HUES64 (cell line): ENCODE measurements at regions not wholly inside any gene's neighbourhood (a gene's known extent, or its start where the extent isn't known, plus 50 kb on each side); places are given as distances from the start of the nearest gene placed in this dataset.

Experiments used
- H3K27ac ChIP-seq: 2 replicates; pipeline ENCODE4 v1.7.0; 2013; ENCODE audit warnings: low read depth, low read length, inconsistent platforms
- H3K27me3 ChIP-seq: 2 replicates; pipeline ENCODE4 v1.6.1; 2013; ENCODE audit warnings: mild to moderate bottlenecking, low read length; ENCODE audit not compliant: insufficient read depth
- H3K36me3 ChIP-seq: 2 replicates; pipeline ENCODE4 v1.6.1; 2013; ENCODE audit warnings: mild to moderate bottlenecking, low read length; ENCODE audit not compliant: insufficient read depth
- H3K4me1 ChIP-seq: 2 replicates; pipeline ENCODE4 v1.6.1; 2013; ENCODE audit warnings: mild to moderate bottlenecking, low read length, moderate library complexity; ENCODE audit not compliant: insufficient read depth
- H3K4me3 ChIP-seq: 2 replicates; pipeline ENCODE4 v1.5.1; 2013; ENCODE audit warnings: mild to moderate bottlenecking, low read length, moderate library complexity
- H3K9ac ChIP-seq: 2 replicates; pipeline ENCODE4 v1.6.1; 2013; ENCODE audit warnings: mild to moderate bottlenecking, low read depth, low read length
- H3K9me3 ChIP-seq: 2 replicates; pipeline ENCODE4 v1.6.1; 2013; ENCODE audit warnings: low read depth, low read length; ENCODE audit not compliant: insufficient read depth
- WGBS: fragments of 150-250, 120-280 bp; methylation state at CpG from one replicate; pipeline ENCODE4 v1.1.7; 2013; ENCODE audit warnings: missing lambda C conversion rate; 5-methylcytosine and 5-hydroxymethylcytosine counted together

DNA sequence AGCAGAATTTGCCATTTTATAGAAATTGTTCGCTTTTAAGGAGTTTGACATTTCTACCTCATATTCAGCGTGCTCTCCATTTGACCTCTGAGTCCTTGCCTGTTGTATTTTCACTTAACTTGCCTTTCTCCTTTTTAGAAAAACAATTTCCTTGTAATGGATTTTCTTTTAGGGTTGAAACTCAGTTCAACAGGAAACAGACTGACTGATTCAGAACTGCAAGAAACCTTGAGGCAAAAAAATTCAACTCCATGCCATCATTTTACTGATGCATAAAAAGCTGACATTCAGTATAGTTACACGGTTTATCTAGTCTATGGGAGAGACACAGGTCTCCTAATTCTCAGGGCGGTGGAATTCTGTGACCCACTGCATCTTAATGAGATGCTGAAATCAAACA lies 59.8 kb downstream of the MRPS30 start:
- Histone ChIP-seq H3K36me3 (no peaks in the 10 kb centered on the region), H3K27ac (no peak overlapping the region), H3K9ac (no peak overlapping the region), H3K4me3 (no peak overlapping the region), H3K4me1 (no peaks in the 10 kb centered on the region), H3K9me3 (no peaks in the 10 kb centered on the region), H3K27me3 (no peaks in the 10 kb centered on the region)
- WGBS, result 92% methylated on average over 4 of the region's 4 CpGs

DNA sequence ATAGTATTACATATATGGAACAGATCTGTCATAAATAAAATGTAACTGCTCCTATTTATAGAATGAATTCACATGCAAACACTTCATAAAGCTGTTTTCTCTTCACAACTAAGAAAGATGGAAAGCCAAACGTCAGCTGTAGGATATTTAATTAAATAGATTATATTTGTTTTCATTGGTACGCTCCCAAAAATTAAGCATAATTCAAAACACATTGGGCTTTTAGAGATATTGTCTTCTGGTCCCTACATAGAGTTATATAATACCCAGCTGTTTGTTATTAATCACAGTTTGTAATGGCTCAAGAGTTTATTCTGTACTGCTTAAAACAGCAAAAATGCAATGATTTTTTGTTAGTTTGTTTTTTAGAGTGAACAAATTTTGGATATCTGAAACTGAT lies 61.2 kb downstream of the MRPS30 start:
- Histone ChIP-seq H3K4me1 (no peaks in the 10 kb centered on the region), H3K27ac (no peak overlapping the region), H3K9ac (no peak overlapping the region), H3K36me3 (no peaks in the 10 kb centered on the region), H3K4me3 (no peak overlapping the region), H3K27me3 (no peaks in the 10 kb centered on the region), H3K9me3 (no peaks in the 10 kb centered on the region)
- no CpG with 5 or more reads among the region's 2 CpGs for WGBS

DNA sequence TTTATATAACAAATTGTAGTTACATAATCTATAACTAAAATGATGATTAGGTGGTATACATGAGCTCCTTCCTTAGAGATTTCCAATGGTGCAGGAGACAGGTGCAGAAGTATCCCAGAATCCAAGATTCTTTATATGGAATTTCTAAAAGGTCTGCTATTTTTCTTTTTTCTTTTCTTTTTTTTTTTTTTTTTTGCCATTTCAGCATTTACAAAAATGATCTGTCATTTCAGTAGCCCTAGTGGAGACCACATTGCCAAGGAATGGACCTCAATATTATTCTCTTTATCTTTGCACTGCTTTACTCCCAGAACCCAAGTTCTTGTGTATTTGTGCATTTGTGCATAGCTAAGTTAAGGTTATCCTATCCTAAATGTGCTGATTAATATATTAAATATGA lies 61.7 kb downstream of the MRPS30 start:
- Histone ChIP-seq H3K4me3 (no peak overlapping the region), H3K9me3 (no peaks in the 10 kb centered on the region), H3K9ac (no peak overlapping the region), H3K27ac (no peak overlapping the region), H3K36me3 (no peaks in the 10 kb centered on the region), H3K4me1 (no peaks in the 10 kb centered on the region; the same call in 1 of the 2 replicates), H3K27me3 (no peaks in the 10 kb centered on the region)

DNA sequence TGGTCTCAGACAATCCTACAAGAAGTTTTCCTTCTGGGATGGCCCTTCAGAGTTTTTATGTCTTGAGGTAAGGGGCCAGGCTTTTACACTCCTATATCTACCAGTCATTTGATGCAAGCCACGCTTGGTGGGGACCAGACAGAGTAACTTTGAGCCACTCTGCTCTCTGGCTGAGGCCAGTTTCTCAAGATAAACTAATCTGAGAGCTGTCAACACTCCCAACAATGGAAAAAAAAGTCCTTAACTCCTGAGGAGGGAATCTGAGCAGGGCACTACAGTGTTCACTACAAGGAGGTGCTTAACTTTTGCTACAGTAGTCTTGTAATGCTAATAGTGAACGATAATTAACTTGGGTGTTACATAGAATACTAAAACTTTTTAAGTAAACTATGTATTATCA lies 62.7 kb downstream of the MRPS30 start:
- H3K36me3 ChIP-seq, result no peaks in the 10 kb centered on the region

DNA sequence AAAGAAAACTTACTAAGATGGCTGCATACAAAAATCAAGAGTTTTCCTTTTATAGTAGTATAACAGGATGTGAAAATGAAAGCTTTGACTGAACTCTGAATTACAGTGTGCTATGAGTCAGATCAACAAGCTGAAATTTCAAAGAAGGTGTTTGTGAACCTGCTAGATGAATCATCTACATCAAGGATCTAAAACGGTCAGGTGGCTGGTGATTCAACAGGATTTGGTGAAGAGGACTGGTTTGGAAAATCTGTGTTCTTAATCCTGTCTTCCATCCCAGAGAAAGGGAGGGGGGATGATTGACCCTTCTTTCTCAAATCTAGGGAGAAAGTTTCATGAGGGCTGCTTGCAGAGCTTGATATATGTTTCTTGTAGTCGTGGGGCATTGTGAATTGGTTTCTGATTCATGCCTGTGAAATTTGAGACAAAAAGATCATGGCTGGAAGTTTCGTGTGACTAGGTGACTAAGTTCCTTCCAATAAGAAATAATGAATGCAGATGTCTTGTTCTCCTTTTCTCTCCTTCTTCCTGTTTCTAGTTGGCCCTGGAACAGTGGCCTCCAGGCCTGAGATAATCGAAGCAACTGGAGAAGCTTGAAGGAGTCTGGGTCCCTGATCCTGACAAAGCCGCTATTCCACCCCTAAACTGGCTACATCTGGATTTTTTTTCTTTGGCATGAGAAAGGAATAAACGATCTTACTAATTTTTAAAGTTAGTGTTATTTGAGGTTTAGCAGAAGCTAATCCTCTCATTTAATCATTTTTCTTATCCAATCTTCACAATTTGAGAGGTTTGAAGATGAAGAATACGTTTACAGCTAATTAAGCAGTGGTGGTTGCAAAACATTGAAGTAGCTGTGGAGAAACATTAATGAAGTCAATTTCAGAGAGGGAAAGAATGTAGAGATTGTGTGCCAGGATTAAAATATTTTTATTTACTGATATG lies 67.2 kb downstream of the MRPS30 start:
- Histone ChIP-seq H3K9me3 (no peaks in the 10 kb centered on the region), H3K9ac (no peak overlapping the region), H3K4me1 (no peaks in the 10 kb centered on the region; the same call in 1 of the 2 replicates), H3K27me3 (no peaks in the 10 kb centered on the region), H3K27ac (no peak overlapping the region), H3K4me3 (no peak overlapping the region), H3K36me3 (no peaks in the 10 kb centered on the region)
- 85% methylated on average over 6 of the region's 7 CpGs for WGBS

More for the DNA sequence above, 62.7 kb downstream of the MRPS30 start:
- 90% methylated on average over 1 of the region's 2 CpGs for WGBS
- Histone ChIP-seq H3K4me1 (no peaks in the 10 kb centered on the region; the same call in 1 of the 2 replicates), H3K27ac (no peak overlapping the region), H3K9me3 (no peaks in the 10 kb centered on the region), H3K9ac (no peak overlapping the region), H3K4me3 (no peak overlapping the region), H3K27me3 (no peaks in the 10 kb centered on the region)

DNA sequence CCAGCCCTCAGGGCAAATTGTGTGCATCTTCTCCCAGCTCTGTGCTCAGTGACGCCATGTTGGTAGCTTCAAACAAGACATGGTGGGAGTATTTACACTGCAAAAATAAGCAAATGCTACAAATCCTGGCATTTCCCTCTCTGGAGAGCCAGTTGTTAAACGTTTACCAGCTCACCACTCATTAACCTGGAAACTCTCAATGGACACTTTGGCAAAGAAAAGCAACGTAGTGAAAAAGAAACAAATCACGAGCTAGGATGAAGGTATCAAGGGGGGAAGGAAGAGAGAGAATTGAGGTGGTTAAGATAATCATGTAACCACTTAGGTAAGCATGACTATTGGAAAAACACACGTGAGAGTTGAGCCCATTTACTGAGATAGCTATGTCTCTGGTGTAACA lies 72.5 kb downstream of the MRPS30 start:
- H3K27ac ChIP-seq, result no peak overlapping the region
- no peaks in the 10 kb centered on the region for H3K9me3 ChIP-seq
- H3K36me3 ChIP-seq, result no peaks in the 10 kb centered on the region
- H3K4me3 ChIP-seq, result no peak overlapping the region
- WGBS, result 91% methylated on average over 5 of the region's 5 CpGs
- H3K4me1 ChIP-seq, result peaks cover 5% of the 10 kb centered on the region; the same call in 1 of the 2 replicates
- no peak overlapping the region for H3K9ac ChIP-seq
- H3K27me3 ChIP-seq, result no peaks in the 10 kb centered on the region

DNA sequence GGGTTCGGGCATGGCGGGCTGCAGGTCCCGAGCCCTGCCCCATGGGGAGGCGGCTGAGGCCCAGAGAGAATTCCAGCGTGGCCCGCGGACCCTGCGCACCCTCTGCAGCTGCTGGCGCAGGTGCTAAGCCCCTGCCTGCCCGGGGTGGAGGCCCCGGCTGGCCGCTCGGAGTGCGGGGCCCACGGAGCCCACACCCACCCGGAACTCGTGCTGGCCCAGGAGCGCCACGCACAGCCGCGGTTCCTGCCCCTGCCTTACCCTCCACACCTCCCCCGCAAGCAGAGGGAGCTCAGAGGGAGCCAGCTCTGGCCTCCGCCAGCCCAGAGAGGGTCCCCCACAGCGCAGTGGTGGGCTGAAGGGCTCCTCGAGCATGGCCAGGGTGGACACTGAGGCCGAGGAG lies 75.3 kb downstream of the MRPS30 start:
- peaks cover 5% of the 10 kb centered on the region; the same call in 1 of the 2 replicates for H3K4me1 ChIP-seq
- H3K4me3 ChIP-seq, result no peak overlapping the region
- 97% methylated on average over 26 of the region's 26 CpGs for WGBS
- H3K36me3 ChIP-seq, result no peaks in the 10 kb centered on the region
- H3K27me3 ChIP-seq, result no peaks in the 10 kb centered on the region
- H3K9me3 ChIP-seq, result no peaks in the 10 kb centered on the region
- H3K27ac ChIP-seq, result no peak overlapping the region
- H3K9ac ChIP-seq, result no peak overlapping the region

DNA sequence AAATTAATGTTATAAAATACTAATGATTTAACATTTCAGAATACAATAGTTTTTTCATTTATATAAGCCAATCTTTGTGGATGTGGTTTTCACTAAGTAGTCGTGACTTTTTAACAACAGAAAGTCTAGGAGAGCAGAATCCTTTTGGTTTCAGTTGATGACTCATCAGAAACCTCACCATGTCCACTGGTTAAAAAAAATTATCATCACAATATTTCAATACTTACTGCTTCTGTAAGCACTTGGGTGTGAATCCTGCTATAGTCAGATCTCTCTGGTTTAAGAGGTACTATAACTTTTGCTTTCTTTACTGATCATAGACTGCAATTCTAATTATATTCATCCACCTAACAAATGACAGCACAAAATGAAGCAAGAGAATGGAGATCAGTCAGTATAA lies 77.2 kb downstream of the MRPS30 start:
- H3K27me3 ChIP-seq, result no peaks in the 10 kb centered on the region
- peaks cover 5% of the 10 kb centered on the region; the same call in 1 of the 2 replicates for H3K4me1 ChIP-seq
- no peak overlapping the region for H3K4me3 ChIP-seq
- H3K27ac ChIP-seq, result no peak overlapping the region
- no peaks in the 10 kb centered on the region for H3K36me3 ChIP-seq
- H3K9ac ChIP-seq, result no peak overlapping the region
- H3K9me3 ChIP-seq, result no peaks in the 10 kb centered on the region
- 83% methylated on average over 1 of the region's 1 CpG for WGBS

DNA sequence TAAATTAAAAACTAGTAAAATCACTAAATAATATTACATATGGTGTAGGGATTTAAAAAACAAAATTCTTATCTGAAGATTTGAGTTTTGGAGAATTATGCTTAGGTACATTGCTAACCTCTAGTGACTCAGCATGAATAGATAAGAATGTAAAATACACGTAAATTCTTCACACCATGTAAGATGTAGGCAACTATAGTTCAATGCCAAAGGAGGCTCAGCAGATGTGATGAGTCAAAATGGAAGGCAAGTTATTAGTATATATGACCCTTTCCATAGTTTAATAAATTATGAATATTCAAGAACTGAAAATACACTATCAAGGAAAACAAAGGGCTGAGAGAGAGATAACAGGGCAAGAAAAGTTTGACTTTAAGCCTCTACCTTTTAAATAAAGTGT lies 79.0 kb downstream of the MRPS30 start:
- Histone ChIP-seq H3K27me3 (no peaks in the 10 kb centered on the region), H3K9me3 (no peaks in the 10 kb centered on the region), H3K27ac (no peak overlapping the region), H3K36me3 (no peaks in the 10 kb centered on the region), H3K9ac (no peak overlapping the region), H3K4me1 (peaks cover 5% of the 10 kb centered on the region; the same call in 1 of the 2 replicates), H3K4me3 (no peak overlapping the region)
- WGBS, result 100% methylated on average over 1 of the region's 1 CpG

DNA sequence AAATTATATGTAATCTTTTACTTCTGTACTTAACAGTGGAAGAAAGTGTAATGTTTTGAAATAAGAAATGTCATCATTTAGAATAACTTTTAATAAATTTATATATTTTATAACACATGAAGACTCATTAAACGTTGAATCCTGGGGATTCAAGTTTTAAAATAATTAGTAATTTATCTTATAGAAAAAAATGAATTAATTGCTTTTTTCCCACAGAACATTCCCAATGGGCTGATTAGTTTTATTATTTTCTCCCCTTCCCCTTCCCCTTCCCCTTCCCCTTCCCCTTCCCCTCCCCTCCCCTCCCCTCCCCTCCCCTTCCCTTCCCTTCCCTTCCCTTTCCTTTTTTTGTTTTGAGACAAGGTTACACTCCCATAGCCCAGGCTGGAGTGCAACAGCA lies 79.7 kb downstream of the MRPS30 start:
- H3K27me3 ChIP-seq, result no peaks in the 10 kb centered on the region
- no peaks in the 10 kb centered on the region for H3K9me3 ChIP-seq
- H3K4me3 ChIP-seq, result no peak overlapping the region
- no peak overlapping the region for H3K27ac ChIP-seq
- no CpG with 5 or more reads among the region's 1 CpG for WGBS
- H3K4me1 ChIP-seq, result peaks cover 5% of the 10 kb centered on the region; the same call in 1 of the 2 replicates
- no peak overlapping the region for H3K9ac ChIP-seq
- H3K36me3 ChIP-seq, result no peaks in the 10 kb centered on the region

DNA sequence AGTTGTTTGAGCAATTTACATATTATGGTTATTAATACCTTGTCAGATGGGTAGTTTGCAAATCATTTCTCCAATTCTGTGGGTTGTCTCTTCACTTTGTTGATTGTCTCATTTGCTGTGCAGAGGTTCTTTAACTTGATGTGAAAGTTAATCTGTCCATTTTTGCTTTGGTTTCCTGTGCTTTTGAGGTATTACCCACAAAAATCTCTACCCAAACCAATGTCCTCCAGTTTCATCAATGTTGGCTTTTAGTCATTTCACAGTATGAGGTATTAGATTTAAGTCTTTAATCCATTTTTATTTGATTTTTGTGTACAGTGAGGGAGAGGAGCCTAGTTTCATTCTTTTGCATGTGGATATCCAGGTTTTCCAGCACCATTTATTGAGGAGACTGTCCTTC lies 82.4 kb downstream of the MRPS30 start:
- Histone ChIP-seq H3K9me3 (no peaks in the 10 kb centered on the region), H3K27ac (no peak overlapping the region), H3K4me3 (no peak overlapping the region), H3K4me1 (peaks cover under 1% of the 10 kb centered on the region; the same call in 1 of the 2 replicates), H3K36me3 (no peaks in the 10 kb centered on the region), H3K27me3 (no peaks in the 10 kb centered on the region), H3K9ac (no peak overlapping the region)
